IMR-90 (cell line): ENCODE measurements at regions not wholly inside any gene's neighbourhood (a gene's known extent, or its start where the extent isn't known, plus 50 kb on each side); places are given as distances from the start of the nearest gene placed in this dataset.

Experiments
- ATAC-seq: fragments of 200-7000 bp; cut with Tn5 transposase; 2 replicates; pipeline ENCODE4 v1.9.1; 2020; ENCODE audit warnings: low read depth, mild to moderate bottlenecking, moderate library complexity
- BruUV-seq: library from RNA; stranded (reverse); fragments of 400-500 nt; replicated peaks from 2 replicates; lab custom pipeline; 2021; lab: Mats Ljungman, UMichigan
- CTCF ChIA-PET: fragments of 300-600 bp; formaldehyde crosslinking; extraction: SDS; loops from one replicate; lab custom pipeline; 2021; ENCODE audit warnings: antibody characterized with exemption; lab: Yijun Ruan, JAX
- POLR2A ChIA-PET: fragments of 300-600 bp; sonication (Branson Sonifier 250); formaldehyde crosslinking; loops from one replicate; lab custom pipeline; 2022; ENCODE audit warnings: antibody characterized with exemption; ENCODE audit not compliant: unreplicated experiment; lab: Charles Lee
- DNase-seq: peaks from one replicate; pipeline ENCODE4 v3.0.0; 2013
- H2AFZ ChIP-seq: replicated peaks from 2 replicates; pipeline ENCODE3; 2013; ENCODE audit warnings: low read length, mild to moderate bottlenecking; ENCODE audit not compliant: poor library complexity
- H2AK5ac ChIP-seq: 2 replicates; pipeline ENCODE4 v1.6.1; 2013; ENCODE audit warnings: low read depth, low read length, inconsistent platforms
- H2AK9ac ChIP-seq: replicated peaks from 2 replicates; pipeline ENCODE3; 2013; ENCODE audit warnings: mild to moderate bottlenecking, low read depth, low read length, moderate library complexity; ENCODE audit not compliant: poor library complexity
- H2BK120ac ChIP-seq: 2 replicates; pipeline ENCODE4 v1.6.1; 2013; ENCODE audit warnings: low read depth, low read length, inconsistent platforms
- H2BK15ac ChIP-seq: 3 replicates; pipeline ENCODE4 v1.6.1; 2013; ENCODE audit warnings: low read depth, low read length, inconsistent platforms
- H2BK20ac ChIP-seq: 2 replicates; pipeline ENCODE4 v1.6.1; 2013; ENCODE audit warnings: low read depth, mild to moderate bottlenecking, inconsistent platforms, low read length, moderate library complexity
- H2BK5ac ChIP-seq: 2 replicates; pipeline ENCODE4 v1.6.1; 2013; ENCODE audit warnings: mild to moderate bottlenecking, low read depth, low read length, inconsistent platforms; ENCODE audit not compliant: poor library complexity, severe bottlenecking
- H3K14ac ChIP-seq: replicated peaks from 2 replicates; pipeline ENCODE4 v1.6.1; 2013; ENCODE audit warnings: low read depth, low read length, inconsistent platforms
- H3K18ac ChIP-seq: 2 replicates; pipeline ENCODE4 v1.6.1; 2013; ENCODE audit warnings: low read depth, low read length, control low read depth
- H3K23ac ChIP-seq: 2 replicates; pipeline ENCODE4 v1.6.1; 2013; ENCODE audit warnings: low read depth, low read length, inconsistent platforms
- H3K27ac ChIP-seq: 2 replicates; pipeline ENCODE4 v1.5.1; 2013; ENCODE audit warnings: mild to moderate bottlenecking, control low read depth, low read length; ENCODE audit not compliant: insufficient read depth
- H3K27me3 ChIP-seq: 2 replicates; pipeline ENCODE4 v1.6.1; 2013; ENCODE audit warnings: low read length; ENCODE audit not compliant: control insufficient read depth, insufficient read depth
- H3K36me3 ChIP-seq: 2 replicates; pipeline ENCODE4 v1.6.1; 2013; ENCODE audit warnings: low read length, mixed read lengths; ENCODE audit not compliant: control insufficient read depth, insufficient read depth
- H3K4ac ChIP-seq: 2 replicates; pipeline ENCODE4 v1.6.1; 2013; ENCODE audit warnings: low read depth, low read length, inconsistent platforms
- H3K4me1 ChIP-seq: 2 replicates; pipeline ENCODE4 v1.6.1; 2013; ENCODE audit warnings: low read length, mixed read lengths; ENCODE audit not compliant: control insufficient read depth, insufficient read depth
- H3K4me2 ChIP-seq: 2 replicates; pipeline ENCODE4 v1.6.1; 2013; ENCODE audit warnings: low read depth, mild to moderate bottlenecking, control low read depth, low read length, moderate library complexity
- H3K4me3 ChIP-seq: 2 replicates; pipeline ENCODE4 v1.5.1; 2013; ENCODE audit warnings: low read depth, mild to moderate bottlenecking, control low read depth, low read length, moderate library complexity; ENCODE audit not compliant: insufficient read depth
- H3K56ac ChIP-seq: 2 replicates; pipeline ENCODE4 v1.6.1; 2013; ENCODE audit warnings: low read length, inconsistent platforms; ENCODE audit not compliant: insufficient read depth; ENCODE audit errors: extremely low read depth
- H3K79me1 ChIP-seq, 2 experiments: 2 replicates each; pipeline ENCODE4 v1.6.1; 2013; ENCODE audit warnings: low read length in 2 of 2, inconsistent platforms in 1 of 2, low read depth in 1 of 2
- H3K9ac ChIP-seq: 2 replicates; pipeline ENCODE4 v1.6.1; 2013; ENCODE audit warnings: low read depth, low read length, control low read depth
- H3K9me1 ChIP-seq: 2 replicates; pipeline ENCODE4 v1.6.1; 2013; ENCODE audit warnings: low read length, inconsistent platforms; ENCODE audit not compliant: insufficient read depth
- H3K9me3 ChIP-seq: 2 replicates; pipeline ENCODE4 v1.6.1; 2013; ENCODE audit warnings: low read length; ENCODE audit not compliant: control insufficient read depth, insufficient read depth
- H4K20me1 ChIP-seq: 2 replicates; pipeline ENCODE4 v1.6.1; 2013; ENCODE audit warnings: low read length, inconsistent platforms; ENCODE audit not compliant: insufficient read depth
- H4K5ac ChIP-seq: 2 replicates; pipeline ENCODE4 v1.6.1; 2013; ENCODE audit warnings: mild to moderate bottlenecking, low read depth, low read length, control low read depth
- H4K8ac ChIP-seq, 2 experiments: 2 replicates each; pipeline ENCODE4 v1.6.1; 2013; ENCODE audit warnings: low read depth in 2 of 2, low read length in 2 of 2, control low read depth in 1 of 2, inconsistent platforms in 1 of 2
- H4K91ac ChIP-seq: 2 replicates; pipeline ENCODE4 v1.6.1; 2013; ENCODE audit warnings: low read depth, low read length, inconsistent platforms; ENCODE audit not compliant: insufficient read depth
- BHLHE40 ChIP-seq: fragments of 150-350 bp; IDR thresholded peaks from 2 replicates; pipeline ENCODE4 v1.6.1; 2016; ENCODE audit warnings: mild to moderate bottlenecking, low read depth, low read length
- CEBPB ChIP-seq: IDR thresholded peaks from 2 replicates; pipeline ENCODE4 v1.6.1; 2012; ENCODE audit warnings: low read depth, low read length, improper control_type of control experiment
- CHD1 ChIP-seq: IDR thresholded peaks from 2 replicates; pipeline ENCODE4 v1.6.1; 2012; ENCODE audit warnings: low read depth, low read length, improper control_type of control experiment
- ELK1 ChIP-seq: fragments of 150-350 bp; IDR thresholded peaks from 2 replicates; pipeline ENCODE4 v1.6.1; 2016; ENCODE audit warnings: low read depth, mild to moderate bottlenecking, low read length, moderate library complexity, borderline replicate concordance
- FOS ChIP-seq: fragments of 150-350 bp; IDR thresholded peaks from 2 replicates; pipeline ENCODE4 v1.6.1; 2016; ENCODE audit warnings: low read depth, low read length
- MAFK ChIP-seq: IDR thresholded peaks from 2 replicates; pipeline ENCODE4 v1.6.1; 2012; ENCODE audit warnings: low read depth, low read length, improper control_type of control experiment
- MAZ ChIP-seq: IDR thresholded peaks from 2 replicates; pipeline ENCODE4 v1.6.1; 2012; ENCODE audit warnings: low read depth, mild to moderate bottlenecking, low read length, improper control_type of control experiment, moderate library complexity, borderline replicate concordance
- MXI1 ChIP-seq: IDR thresholded peaks from 2 replicates; pipeline ENCODE4 v1.6.1; 2012; ENCODE audit warnings: low read depth, mild to moderate bottlenecking, low read length, moderate library complexity, borderline replicate concordance
- NFE2L2 ChIP-seq: fragments of 150-350 bp; IDR thresholded peaks from 2 replicates; pipeline ENCODE4 v1.6.1; 2016; ENCODE audit warnings: low read depth, mild to moderate bottlenecking, low read length
- RAD21 ChIP-seq: IDR thresholded peaks from 2 replicates; pipeline ENCODE4 v1.6.1; 2012; ENCODE audit warnings: low read length, improper control_type of control experiment
- RCOR1 ChIP-seq: IDR thresholded peaks from 2 replicates; pipeline ENCODE4 v1.6.1; 2012; ENCODE audit warnings: mild to moderate bottlenecking, low read length, improper control_type of control experiment; ENCODE audit not compliant: insufficient replicate concordance
- RFX5 ChIP-seq: IDR thresholded peaks from 2 replicates; pipeline ENCODE4 v1.8.0; 2012; ENCODE audit warnings: low read depth, mild to moderate bottlenecking, low read length, moderate library complexity
- USF2 ChIP-seq: fragments of 150-350 bp; IDR thresholded peaks from 2 replicates; pipeline ENCODE4 v1.6.1; 2017; ENCODE audit warnings: mild to moderate bottlenecking, antibody characterized with exemption, low read length, low read depth
- WGBS, 2 experiments: methylation state at CpG; one replicate each; pipeline versions ENCODE4 v1.1.5 to v1.1.7; 2013; ENCODE audit warnings: missing lambda C conversion rate in 2 of 2; ENCODE audit not compliant: insufficient read length in 1 of 2; ENCODE audit errors: extremely low coverage in 2 of 2; 5-methylcytosine and 5-hydroxymethylcytosine counted together
- dilution Hi-C: fragments of 300-500 bp; cut with HindIII; formaldehyde crosslinking; loops from one replicate; pipeline ENCODE4 v1.14.3; 2018; ENCODE audit warnings: low sequenced_read_pairs; ENCODE audit not compliant: unreplicated experiment
- in situ Hi-C: fragments of 300-500 bp; cut with MboI; formaldehyde crosslinking; loops from 3 replicates; pipeline ENCODE4 v1.14.3; 2019; ENCODE audit warnings: low sequenced_read_pairs, inconsistent platforms, mixed read lengths
- intact Hi-C: fragments of 100-400 bp; cut with micrococcal nuclease; formaldehyde crosslinking; loops from 2 replicates; pipeline ENCODE4 v1.10.0; 2022

GRCh38 chr7:42409296-42409695, 172.3 kb upstream of the GLI3 start:
- H2BK20ac ChIP-seq, result no peak overlapping the region
- H3K14ac ChIP-seq, result no peak overlapping the region
- H2BK15ac ChIP-seq, result no peak overlapping the region
- H4K8ac ChIP-seq, result no peak overlapping the region
- CTCF ChIA-PET, result interaction anchor here (0.6 kb wide), 1 partner anchor 23 kb away, joined by 3 read pairs; no protein-coding TSS in a partner anchor
- in situ Hi-C loops (no loop called here), intact Hi-C loops (no loop called here), dilution Hi-C loops (no loop called here)
- DNase-seq (no peak), ATAC-seq (no peak)
- H3K4me2 ChIP-seq, result no peak overlapping the region
- H3K9me3 ChIP-seq, result no peaks in the 10 kb centered on the region
- no peak overlapping the region for H3K56ac ChIP-seq
- no peaks in the 10 kb centered on the region for H3K79me1 ChIP-seq
- H3K23ac ChIP-seq, result no peak overlapping the region
- H3K27me3 ChIP-seq, result peaks cover 4% of the 10 kb centered on the region
- no peak overlapping the region for H4K91ac ChIP-seq
- H2BK120ac ChIP-seq, result no peak overlapping the region
- H3K4ac ChIP-seq, result no peak overlapping the region
- POLR2A ChIA-PET, result no interaction called here
- no peak overlapping the region for H4K5ac ChIP-seq
- no TSS peak for BruUV-seq
- no peaks in the 10 kb centered on the region for H3K36me3 ChIP-seq
- no peak overlapping the region for H3K27ac ChIP-seq
- H3K9me1 ChIP-seq, result no peaks in the 10 kb centered on the region
- H2AK9ac ChIP-seq, result no peak overlapping the region
- no peak overlapping the region for H2AK5ac ChIP-seq
- no peaks in the 10 kb centered on the region for H3K4me1 ChIP-seq
- no peak overlapping the region for H3K18ac ChIP-seq
- H3K9ac ChIP-seq, result no peak overlapping the region
- no peaks in the 10 kb centered on the region for H4K20me1 ChIP-seq
- no peak overlapping the region for H2AFZ ChIP-seq
- no peak overlapping the region for H3K4me3 ChIP-seq
- TF ChIP-seq CHD1, result no peak
- no peak for TF ChIP-seq MXI1
- no peak for TF ChIP-seq MAZ
- TF ChIP-seq NFE2L2, result no peak
- no peak for TF ChIP-seq USF2
- TF ChIP-seq RAD21, result no peak
- no peak for TF ChIP-seq RCOR1
- TF ChIP-seq ELK1, result no peak
- TF ChIP-seq FOS, result no peak
- TF ChIP-seq MAFK, result no peak
- no peak for TF ChIP-seq CEBPB
- no peak for TF ChIP-seq RFX5
- TF ChIP-seq BHLHE40, result no peak
- WGBS, 2 experiments, result 80% methylated on average over 2 of the region's 8 CpGs; no CpG with 5 or more reads in 1 of the 2 experiments
- no peak overlapping the region for H2BK5ac ChIP-seq
